ENCODE measurements at regions not wholly inside any gene's neighbourhood (a gene's known extent, or its start where the extent isn't known, plus 50 kb on each side); places are given as distances from the start of the nearest gene placed in this dataset.

GRCh38 chr6:71545905-71546304 lies 257.3 kb downstream of the OGFRL1 start:
- TF ChIP-seq CTCF (IDR thresholded peaks at IDR 0.05) (no peak), POLR2A (IDR thresholded peaks at IDR 0.05) (no peak), EP300 (IDR thresholded peaks at IDR 0.05) (no peak)
